Mesendoderm (in vitro differentiated cells): ENCODE measurements at regions not wholly inside any gene's neighbourhood (a gene's known extent, or its start where the extent isn't known, plus 50 kb on each side); places are given as distances from the start of the nearest gene placed in this dataset.

ENCODE experiments used
- DNase-seq: peaks from one replicate; pipeline ENCODE4 v3.0.0; 2013
- H2AK5ac ChIP-seq: 2 replicates; pipeline ENCODE4 v1.6.1; 2013; ENCODE audit warnings: low read length, inconsistent platforms
- H2BK120ac ChIP-seq: 2 replicates; pipeline ENCODE4 v1.6.1; 2013; ENCODE audit warnings: low read depth, mild to moderate bottlenecking, low read length, moderate library complexity, mixed read lengths
- H2BK15ac ChIP-seq: replicated peaks from 2 replicates; pipeline ENCODE4 v1.6.1; 2013; ENCODE audit warnings: low read depth, mild to moderate bottlenecking, moderate library complexity
- H2BK5ac ChIP-seq: 2 replicates; pipeline ENCODE4 v1.6.1; 2013; ENCODE audit warnings: low read length, inconsistent platforms
- H3K18ac ChIP-seq: 2 replicates; pipeline ENCODE4 v1.6.1; 2013; ENCODE audit warnings: mild to moderate bottlenecking, low read length, mixed read lengths
- H3K23ac ChIP-seq: one replicate; pipeline ENCODE4 v1.6.1; 2013; ENCODE audit warnings: low read length
- H3K27ac ChIP-seq: 2 replicates; pipeline ENCODE4 v1.5.1; 2013; ENCODE audit warnings: low read depth, mild to moderate bottlenecking, inconsistent platforms, low read length, moderate library complexity
- H3K27me3 ChIP-seq: 2 replicates; pipeline ENCODE4 v1.6.1; 2013; ENCODE audit warnings: low read length, control low read depth, mild to moderate bottlenecking, inconsistent platforms; ENCODE audit not compliant: insufficient read depth, poor library complexity
- H3K36me3 ChIP-seq: 2 replicates; pipeline ENCODE4 v1.6.1; 2013; ENCODE audit warnings: low read length, inconsistent platforms; ENCODE audit not compliant: control insufficient read depth, insufficient read depth
- H3K4ac ChIP-seq: one replicate; pipeline ENCODE4 v1.6.1; 2013; ENCODE audit warnings: low read depth, mild to moderate bottlenecking, low read length, moderate library complexity
- H3K4me1 ChIP-seq: 2 replicates; pipeline ENCODE4 v1.6.1; 2013; ENCODE audit warnings: low read depth, low read length, inconsistent platforms; ENCODE audit not compliant: control insufficient read depth
- H3K4me2 ChIP-seq: 2 replicates; pipeline ENCODE4 v1.6.1; 2013; ENCODE audit warnings: low read length
- H3K4me3 ChIP-seq: 2 replicates; pipeline ENCODE4 v1.5.1; 2013; ENCODE audit warnings: mild to moderate bottlenecking, low read length
- H3K56ac ChIP-seq: one replicate; pipeline ENCODE4 v1.6.1; 2013; ENCODE audit warnings: low read length
- H3K79me1 ChIP-seq: 2 replicates; pipeline ENCODE4 v1.6.1; 2013; ENCODE audit warnings: low read length, inconsistent platforms
- H3K79me2 ChIP-seq: 2 replicates; pipeline ENCODE4 v1.6.1; 2013; ENCODE audit warnings: mild to moderate bottlenecking, low read length; ENCODE audit not compliant: control insufficient read depth, insufficient read depth
- H3K9ac ChIP-seq: 2 replicates; pipeline ENCODE4 v1.6.1; 2013; ENCODE audit warnings: low read length, inconsistent platforms
- H4K5ac ChIP-seq: one replicate; pipeline ENCODE4 v1.6.1; 2013; ENCODE audit warnings: low read length
- H4K8ac ChIP-seq: one replicate; pipeline ENCODE4 v1.6.1; 2013; ENCODE audit warnings: low read depth, mild to moderate bottlenecking, control low read depth, low read length, moderate library complexity
- WGBS: extraction: QIAGEN DNeasy Blood & Tissue Kit; methylation state at CpG from one replicate; pipeline ENCODE4 v1.1.7; 2013; ENCODE audit warnings: low lambda C conversion rate, missing lambda C conversion rate; ENCODE audit not compliant: insufficient coverage; ENCODE audit errors: extremely low coverage; 5-methylcytosine and 5-hydroxymethylcytosine counted together

DNA sequence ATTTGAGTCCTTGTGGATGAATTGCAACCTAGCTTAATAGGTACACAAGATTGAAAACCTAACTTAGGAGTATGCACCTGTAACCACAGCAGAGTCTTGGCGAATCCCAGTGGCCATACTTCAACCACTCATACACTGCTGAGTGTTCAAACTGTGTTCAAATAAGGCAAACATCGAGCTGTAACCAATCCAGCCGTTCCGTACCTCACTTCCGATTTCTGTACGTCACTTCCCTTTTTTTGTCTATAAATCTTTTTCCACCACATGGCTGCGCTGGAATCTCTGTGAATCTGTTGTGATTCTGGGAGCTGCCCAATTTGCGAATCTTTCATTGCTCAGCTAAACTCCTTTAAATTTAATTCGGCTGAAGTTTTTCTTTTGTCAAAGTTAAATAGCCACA is 190.6 kb downstream of the MAF start:
- Histone ChIP-seq H4K5ac (no peak overlapping the region), H3K79me2 (no peaks in the 10 kb centered on the region), H3K36me3 (no peaks in the 10 kb centered on the region), H3K79me1 (no peaks in the 10 kb centered on the region), H2BK120ac (no peak overlapping the region), H2AK5ac (peak overlapping the region; percentile 19), H2BK15ac (no peak overlapping the region), H3K4ac (no peak overlapping the region), H3K4me2 (no peak overlapping the region), H3K18ac (no peak overlapping the region), H3K23ac (no peak overlapping the region), H3K4me1 (peaks cover 10% of the 10 kb centered on the region), H3K9ac (no peak overlapping the region), H3K27ac (no peak overlapping the region), H4K8ac (no peak overlapping the region), H2BK5ac (no peak overlapping the region), H3K27me3 (no peaks in the 10 kb centered on the region), H3K4me3 (no peak overlapping the region), H3K56ac (no peak overlapping the region)
- no peak for DNase-seq
- WGBS = no CpG with 5 or more reads among the region's 9 CpGs

DNA sequence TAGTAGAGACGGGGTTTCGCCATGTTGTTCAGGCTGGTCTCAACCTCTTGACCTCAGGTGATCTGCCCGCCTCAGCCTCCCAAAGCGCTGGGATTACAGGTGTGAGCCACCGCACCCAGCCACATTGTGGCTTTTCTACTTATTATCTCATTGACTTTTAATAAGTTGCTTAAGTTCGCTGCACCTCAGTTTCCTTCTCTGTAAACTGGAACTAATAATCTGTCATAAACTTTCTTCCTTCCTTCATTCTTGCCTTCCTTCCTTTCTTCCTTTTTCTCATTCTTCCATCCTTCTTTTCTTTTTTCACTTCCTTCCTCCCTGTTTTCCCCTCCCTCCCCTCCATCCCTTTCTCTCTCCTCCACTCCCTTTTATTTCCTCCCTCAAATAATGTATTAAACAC is 192.2 kb downstream of the MAF start:
- Histone ChIP-seq H2BK15ac (no peak overlapping the region), H4K5ac (no peak overlapping the region), H3K27ac (no peak overlapping the region), H3K27me3 (no peaks in the 10 kb centered on the region), H3K56ac (peak overlapping the region; percentile 6), H3K79me1 (no peaks in the 10 kb centered on the region), H2BK120ac (no peak overlapping the region), H3K4ac (no peak overlapping the region), H2BK5ac (no peak overlapping the region), H3K9ac (no peak overlapping the region), H3K18ac (no peak overlapping the region), H3K79me2 (no peaks in the 10 kb centered on the region), H3K4me2 (no peak overlapping the region), H2AK5ac (no peak overlapping the region), H3K4me3 (no peak overlapping the region), H3K23ac (no peak overlapping the region), H4K8ac (no peak overlapping the region), H3K4me1 (peaks cover 10% of the 10 kb centered on the region), H3K36me3 (no peaks in the 10 kb centered on the region)
- DNase-seq = no peak
- no CpG with 5 or more reads among the region's 6 CpGs for WGBS

GRCh38 chr16:79407461-79408135 is 192.9 kb downstream of the MAF start:
- no peak overlapping the region for H3K23ac ChIP-seq
- H3K27ac ChIP-seq = no peak overlapping the region
- H2AK5ac ChIP-seq = peak overlapping the region; percentile 56
- no peaks in the 10 kb centered on the region for H3K79me1 ChIP-seq
- H3K4me2 ChIP-seq = no peak overlapping the region
- no peak overlapping the region for H3K4me3 ChIP-seq
- WGBS = no CpG with 5 or more reads among the region's 15 CpGs
- H2BK5ac ChIP-seq = no peak overlapping the region
- no peaks in the 10 kb centered on the region for H3K27me3 ChIP-seq
- no peak overlapping the region for H3K9ac ChIP-seq
- H3K36me3 ChIP-seq = no peaks in the 10 kb centered on the region
- no peaks in the 10 kb centered on the region for H3K79me2 ChIP-seq
- H4K8ac ChIP-seq = no peak overlapping the region
- no peak overlapping the region for H3K4ac ChIP-seq
- peak; percentile 26 for DNase-seq
- H3K4me1 ChIP-seq = peaks cover 10% of the 10 kb centered on the region
- no peak overlapping the region for H2BK15ac ChIP-seq
- H4K5ac ChIP-seq = no peak overlapping the region
- peak overlapping the region; percentile 36 for H3K56ac ChIP-seq
- no peak overlapping the region for H3K18ac ChIP-seq
- no peak overlapping the region for H2BK120ac ChIP-seq

GRCh38 chr16:79407005-79407404 is 193.5 kb downstream of the MAF start:
- Histone ChIP-seq H2BK5ac (no peak overlapping the region), H3K36me3 (no peaks in the 10 kb centered on the region), H3K23ac (no peak overlapping the region), H4K8ac (no peak overlapping the region), H3K4me1 (peaks cover 4% of the 10 kb centered on the region), H2BK120ac (no peak overlapping the region), H2BK15ac (no peak overlapping the region), H3K4me2 (no peak overlapping the region), H2AK5ac (no peak overlapping the region), H3K79me2 (no peaks in the 10 kb centered on the region), H3K4me3 (no peak overlapping the region), H3K79me1 (no peaks in the 10 kb centered on the region), H3K27ac (no peak overlapping the region), H3K9ac (no peak overlapping the region), H3K27me3 (no peaks in the 10 kb centered on the region), H4K5ac (no peak overlapping the region), H3K56ac (no peak overlapping the region), H3K18ac (no peak overlapping the region), H3K4ac (no peak overlapping the region)
- DNase-seq = no peak
- no CpG with 5 or more reads among the region's 12 CpGs for WGBS

- no peak overlapping the region for H4K5ac ChIP-seq
- no peaks in the 10 kb centered on the region for H3K36me3 ChIP-seq
- no peaks in the 10 kb centered on the region for H3K79me1 ChIP-seq
- no peaks in the 10 kb centered on the region for H3K27me3 ChIP-seq
- no peak overlapping the region for H4K8ac ChIP-seq
- H3K4ac ChIP-seq = no peak overlapping the region
- H3K23ac ChIP-seq = no peak overlapping the region
- H2AK5ac ChIP-seq = no peak overlapping the region
- no peak overlapping the region for H3K4me3 ChIP-seq
- H2BK15ac ChIP-seq = no peak overlapping the region
- H3K56ac ChIP-seq = no peak overlapping the region
- H2BK120ac ChIP-seq = no peak overlapping the region
- WGBS = 100% methylated on average over 1 of the region's 7 CpGs
- DNase-seq = no peak
- no peaks in the 10 kb centered on the region for H3K79me2 ChIP-seq
- H3K4me1 ChIP-seq = no peaks in the 10 kb centered on the region
- no peak overlapping the region for H2BK5ac ChIP-seq
- no peak overlapping the region for H3K4me2 ChIP-seq
- H3K18ac ChIP-seq = no peak overlapping the region
- no peak overlapping the region for H3K9ac ChIP-seq
- no peak overlapping the region for H3K27ac ChIP-seq
These were observed 196.0 kb downstream of the MAF start for GRCh38 chr16:79404571-79404970.

DNA sequence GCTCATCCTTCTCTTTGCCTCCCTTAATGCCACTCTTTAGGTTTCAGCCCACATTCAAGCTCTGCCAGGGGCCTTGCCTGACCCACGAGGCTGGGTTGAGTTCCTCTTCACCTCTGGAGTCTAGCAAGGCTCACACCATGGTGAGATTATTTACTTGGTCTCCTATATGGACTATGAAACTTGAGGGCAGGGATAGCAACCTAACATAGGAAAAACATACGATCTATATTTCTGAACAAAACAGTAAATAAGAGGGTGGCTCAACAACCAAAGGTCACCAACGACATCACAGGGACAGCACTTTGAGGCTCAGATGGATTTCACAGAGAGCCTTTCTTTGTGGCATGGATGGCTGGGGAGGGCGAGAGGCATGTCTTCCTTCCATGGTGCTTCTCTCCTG is 197.0 kb downstream of the MAF start:
- Histone ChIP-seq H3K56ac (no peak overlapping the region), H3K4me3 (no peak overlapping the region), H3K23ac (no peak overlapping the region), H2BK5ac (no peak overlapping the region), H3K79me1 (no peaks in the 10 kb centered on the region), H4K8ac (no peak overlapping the region), H2AK5ac (peak overlapping the region; percentile 69), H3K9ac (no peak overlapping the region), H3K4me2 (no peak overlapping the region), H3K27me3 (no peaks in the 10 kb centered on the region), H3K18ac (no peak overlapping the region), H3K79me2 (no peaks in the 10 kb centered on the region), H2BK120ac (no peak overlapping the region), H3K4ac (no peak overlapping the region), H3K27ac (no peak overlapping the region), H3K36me3 (no peaks in the 10 kb centered on the region), H2BK15ac (no peak overlapping the region), H4K5ac (no peak overlapping the region), H3K4me1 (no peaks in the 10 kb centered on the region)
- no CpG with 5 or more reads among the region's 4 CpGs for whole genome bisulfite sequencing
- no peak for DNase-seq
